Colonic mucosa (tissue), 4 donors: ENCODE measurements at regions not wholly inside any gene's neighbourhood (a gene's known extent, or its start where the extent isn't known, plus 50 kb on each side); places are given as distances from the start of the nearest gene placed in this dataset.
"Not testable (repeated sequence)": the region's sequence is repeated elsewhere in the genome, so short reads cannot be mapped to it uniquely, and the experiment has no call there.

Experiments
- DNase-seq: peaks from one replicate; pipeline ENCODE4 v3.0.0-alpha.2; 2020
- H3K27ac ChIP-seq: fragments of 200-600 bp; one replicate; pipeline ENCODE4 v1.8.0; 2021
- H3K27me3 ChIP-seq: fragments of 200-600 bp; one replicate; pipeline ENCODE4 v1.8.0; 2021
- H3K36me3 ChIP-seq: fragments of 200-600 bp; one replicate; pipeline ENCODE4 v1.8.0; 2021
- H3K4me1 ChIP-seq: fragments of 200-600 bp; one replicate; pipeline ENCODE4 v1.8.0; 2021; ENCODE audit warnings: mild to moderate bottlenecking
- H3K4me3 ChIP-seq: fragments of 200-600 bp; one replicate; pipeline ENCODE4 v1.8.0; 2021
- H3K9ac ChIP-seq, 2 donors: one replicate each; pipeline ENCODE4 v1.7.0; 2013; ENCODE audit warnings: control low read depth in 2 of 2, low read depth in 2 of 2, low read length in 2 of 2
- H3K9me3 ChIP-seq: fragments of 200-600 bp; one replicate; pipeline ENCODE4 v1.8.0; 2021
- CTCF ChIP-seq: fragments of 200-600 bp; IDR thresholded peaks from one replicate; pipeline ENCODE4 v1.8.0; 2022; ENCODE audit warnings: antibody characterized with exemption, mild to moderate bottlenecking
- intact Hi-C: fragments of 100-400 bp; cut with DNase I; formaldehyde crosslinking; loops from one replicate; pipeline ENCODE4 v1.14.1; 2022
- donor health status: healthy.
- donor health status: DM: no; HTN: no; CAD: no.
- donor health status: DM: no; HTN: no; CAD: no.

- H3K27me3 ChIP-seq: no peaks in the 10 kb centered on the region
- intact Hi-C loops: no loop called here
- TF ChIP-seq CTCF: no peak
Measured at GRCh38 chr1:220455559-220455958, 72.4 kb upstream of the MARK1 start.

DNA sequence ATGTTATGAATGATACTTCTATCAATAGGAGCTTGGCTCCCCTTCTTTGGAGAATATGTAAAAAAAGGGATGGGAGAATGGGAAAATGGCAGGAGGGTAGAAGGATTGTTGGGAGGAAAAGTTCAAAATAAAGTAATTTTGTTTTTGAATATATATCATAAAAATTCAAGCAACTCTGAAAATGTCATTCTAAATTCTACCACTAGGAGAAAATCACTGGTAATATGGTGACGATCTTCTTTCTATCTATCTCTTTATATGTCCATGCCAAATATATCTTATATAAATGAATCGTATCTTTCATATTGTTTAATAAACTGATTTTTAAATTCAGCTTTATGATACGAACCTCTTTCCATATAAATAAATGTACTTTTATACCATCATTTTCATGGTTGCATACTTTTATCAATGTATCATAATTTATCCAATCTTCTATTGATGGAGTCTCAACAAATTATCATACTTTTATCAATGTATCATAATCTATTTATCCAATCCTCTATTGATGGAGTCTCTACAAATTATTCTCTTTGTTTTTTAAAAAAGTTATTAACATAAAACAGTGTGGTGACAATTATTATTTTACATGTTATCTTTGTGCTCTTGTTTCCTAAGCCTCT lies 73.7 kb upstream of the MARK1 start:
- H3K27ac ChIP-seq: no peak overlapping the region
- no peaks in the 10 kb centered on the region for H3K27me3 ChIP-seq
- no peak overlapping the region for H3K4me3 ChIP-seq
- H3K4me1 ChIP-seq: no peaks in the 10 kb centered on the region
- H3K9me3 ChIP-seq: no peaks in the 10 kb centered on the region
- H3K36me3 ChIP-seq: no peaks in the 10 kb centered on the region
- DNase-seq: no peak
- H3K9ac ChIP-seq: no peak overlapping the region
- TF ChIP-seq CTCF: no peak
- intact Hi-C loops: no loop called here

More at GRCh38 chr1:220455559-220455958, 72.4 kb upstream of the MARK1 start:
- Histone ChIP-seq H3K4me3 (no peak overlapping the region), H3K9me3 (no peaks in the 10 kb centered on the region), H3K9ac (no peak overlapping the region), H3K4me1 (no peaks in the 10 kb centered on the region), H3K36me3 (no peaks in the 10 kb centered on the region), H3K27ac (no peak overlapping the region)
- DNase-seq: no peak

DNA sequence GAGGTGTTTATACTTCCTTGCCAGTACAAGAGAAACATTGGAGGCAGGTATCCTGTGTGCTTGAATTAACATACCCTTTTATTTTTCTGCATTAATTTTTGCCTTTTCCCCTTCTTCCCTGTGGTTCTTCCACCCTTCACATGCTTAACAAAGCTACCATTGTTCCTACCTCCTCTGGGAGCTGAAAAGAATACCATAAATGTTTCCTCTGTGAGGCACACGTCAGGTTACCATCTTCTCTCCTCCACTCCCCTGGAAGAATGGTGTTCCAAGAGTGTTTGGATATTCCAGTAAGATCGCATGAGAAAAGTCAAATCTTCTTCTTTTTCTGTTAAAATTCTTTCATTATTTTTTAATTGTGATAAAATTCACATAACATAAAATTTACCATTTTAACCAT lies 74.6 kb upstream of the MARK1 start:
- Histone ChIP-seq H3K4me1 (no peaks in the 10 kb centered on the region), H3K27ac (no peak overlapping the region), H3K36me3 (no peaks in the 10 kb centered on the region), H3K4me3 (no peak overlapping the region), H3K27me3 (no peaks in the 10 kb centered on the region), H3K9ac (no peak overlapping the region), H3K9me3 (no peaks in the 10 kb centered on the region)
- intact Hi-C loops: no loop called here
- TF ChIP-seq CTCF: no peak
- no peak for DNase-seq

DNA sequence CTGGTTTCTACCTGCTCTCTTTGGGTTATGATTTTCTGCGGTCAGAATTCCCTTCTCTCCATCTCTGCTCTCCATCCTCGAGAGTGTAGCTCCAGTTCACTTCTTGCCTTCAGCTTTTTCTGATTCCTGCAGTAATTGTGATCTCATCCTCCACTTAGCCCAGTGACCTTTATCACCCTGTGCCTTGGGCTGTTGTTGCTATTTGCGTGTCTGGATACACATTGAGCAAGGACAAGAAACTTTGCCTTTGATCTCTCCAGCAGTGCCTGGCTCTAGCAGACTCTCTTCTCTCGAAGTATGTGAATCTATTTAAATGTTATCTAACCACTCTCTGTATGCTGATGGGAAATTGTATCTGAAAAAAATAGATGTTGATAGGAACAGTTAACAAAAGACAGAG lies 76.4 kb upstream of the MARK1 start:
- H3K9me3 ChIP-seq: no peaks in the 10 kb centered on the region
- H3K36me3 ChIP-seq: no peaks in the 10 kb centered on the region
- no peaks in the 10 kb centered on the region for H3K4me1 ChIP-seq
- no peak for TF ChIP-seq CTCF
- no peak overlapping the region for H3K9ac ChIP-seq
- H3K27ac ChIP-seq: no peak overlapping the region
- no peak overlapping the region for H3K4me3 ChIP-seq
- intact Hi-C loops: no loop called here
- no peak for DNase-seq
- no peaks in the 10 kb centered on the region for H3K27me3 ChIP-seq

DNA sequence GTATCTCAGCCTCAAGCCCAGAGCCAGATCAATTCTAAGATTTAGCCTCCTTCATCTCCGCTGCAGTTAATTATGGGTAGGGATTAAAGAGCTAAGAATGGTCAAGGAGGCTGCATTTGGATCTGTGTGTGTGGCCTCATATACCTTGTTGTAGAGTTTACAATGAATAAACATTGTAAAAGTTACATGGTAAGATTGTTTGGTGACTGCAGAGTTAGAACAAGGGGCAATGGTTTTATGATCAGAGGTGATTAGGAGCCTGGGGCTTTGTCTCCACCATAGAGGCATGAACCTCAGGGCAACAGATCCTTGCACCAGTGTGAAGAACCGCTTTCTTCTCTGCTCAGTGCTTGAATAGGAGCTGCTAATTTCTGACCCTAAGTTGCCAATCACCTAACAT lies 77.0 kb upstream of the MARK1 start:
- Histone ChIP-seq H3K9me3 (no peaks in the 10 kb centered on the region), H3K27ac (no peak overlapping the region), H3K4me3 (no peak overlapping the region), H3K36me3 (no peaks in the 10 kb centered on the region), H3K4me1 (no peaks in the 10 kb centered on the region), H3K9ac (no peak overlapping the region), H3K27me3 (no peaks in the 10 kb centered on the region)
- DNase-seq: no peak
- no peak for TF ChIP-seq CTCF
- intact Hi-C loops: no loop called here

- no peak for TF ChIP-seq CTCF
- no peaks in the 10 kb centered on the region for H3K36me3 ChIP-seq
- no peak overlapping the region for H3K4me3 ChIP-seq
- no peak overlapping the region for H3K27ac ChIP-seq
- no peaks in the 10 kb centered on the region for H3K9me3 ChIP-seq
- intact Hi-C loops: no loop called here
- H3K9ac ChIP-seq: no peak overlapping the region
- no peak for DNase-seq
- H3K27me3 ChIP-seq: no peaks in the 10 kb centered on the region
- H3K4me1 ChIP-seq: no peaks in the 10 kb centered on the region
Measured at GRCh38 chr1:220448217-220448616, 79.7 kb upstream of the MARK1 start.

GRCh38 chr1:220444586-220444985 lies 83.3 kb upstream of the MARK1 start:
- H3K9ac ChIP-seq, H3K27ac ChIP-seq, H3K4me1 ChIP-seq, intact Hi-C loops, H3K27me3 ChIP-seq, H3K9me3 ChIP-seq, H3K36me3 ChIP-seq, H3K4me3 ChIP-seq: not testable (repeated sequence)
- DNase-seq: peak; percentile 25
